GM12873 (cell line): ENCODE measurements at regions not wholly inside any gene's neighbourhood (a gene's known extent, or its start where the extent isn't known, plus 50 kb on each side); places are given as distances from the start of the nearest gene placed in this dataset.

Experiments used
- TF ChIP-seq, protein P1 (sequence below): IDR thresholded peaks from 2 replicates; pipeline ENCODE4 v1.5.1; 2012; ENCODE audit warnings: low read depth, mild to moderate bottlenecking, moderate library complexity, low read length, control low read depth; ENCODE audit not compliant: insufficient read depth; ENCODE audit errors: missing control alignments

GRCh38 chr1:239891621-239892358 lies 199.9 kb upstream of the FMN2 start:
- TF ChIP-seq, protein P1, sequence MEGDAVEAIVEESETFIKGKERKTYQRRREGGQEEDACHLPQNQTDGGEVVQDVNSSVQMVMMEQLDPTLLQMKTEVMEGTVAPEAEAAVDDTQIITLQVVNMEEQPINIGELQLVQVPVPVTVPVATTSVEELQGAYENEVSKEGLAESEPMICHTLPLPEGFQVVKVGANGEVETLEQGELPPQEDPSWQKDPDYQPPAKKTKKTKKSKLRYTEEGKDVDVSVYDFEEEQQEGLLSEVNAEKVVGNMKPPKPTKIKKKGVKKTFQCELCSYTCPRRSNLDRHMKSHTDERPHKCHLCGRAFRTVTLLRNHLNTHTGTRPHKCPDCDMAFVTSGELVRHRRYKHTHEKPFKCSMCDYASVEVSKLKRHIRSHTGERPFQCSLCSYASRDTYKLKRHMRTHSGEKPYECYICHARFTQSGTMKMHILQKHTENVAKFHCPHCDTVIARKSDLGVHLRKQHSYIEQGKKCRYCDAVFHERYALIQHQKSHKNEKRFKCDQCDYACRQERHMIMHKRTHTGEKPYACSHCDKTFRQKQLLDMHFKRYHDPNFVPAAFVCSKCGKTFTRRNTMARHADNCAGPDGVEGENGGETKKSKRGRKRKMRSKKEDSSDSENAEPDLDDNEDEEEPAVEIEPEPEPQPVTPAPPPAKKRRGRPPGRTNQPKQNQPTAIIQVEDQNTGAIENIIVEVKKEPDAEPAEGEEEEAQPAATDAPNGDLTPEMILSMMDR = no peak

DNA sequence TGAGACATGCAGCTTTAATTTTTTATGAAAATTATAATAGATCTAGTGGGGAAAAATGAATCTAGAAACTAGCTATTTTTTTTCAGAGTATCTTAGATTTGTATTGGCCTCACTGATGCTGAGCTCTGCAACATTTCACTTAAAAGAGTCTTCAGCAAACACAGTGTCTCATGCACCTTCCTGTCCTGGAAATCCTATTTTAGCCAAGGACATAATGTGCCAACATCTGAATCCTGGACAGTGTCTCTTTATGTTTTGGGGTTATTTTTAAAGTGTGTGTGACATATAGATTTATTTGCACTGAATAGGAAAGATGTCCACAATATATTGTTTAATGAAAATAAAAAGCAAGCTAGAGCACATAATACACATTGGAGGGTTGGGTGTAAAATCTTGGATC lies 199.1 kb upstream of the FMN2 start:
- TF ChIP-seq, protein P1 = no peak

GRCh38 chr1:239893127-239893731 lies 198.5 kb upstream of the FMN2 start:
- TF ChIP-seq, protein P1 = no peak

- TF ChIP-seq, protein P1 = no peak
These were observed 195.1 kb upstream of the FMN2 start for GRCh38 chr1:239896569-239896968.

DNA sequence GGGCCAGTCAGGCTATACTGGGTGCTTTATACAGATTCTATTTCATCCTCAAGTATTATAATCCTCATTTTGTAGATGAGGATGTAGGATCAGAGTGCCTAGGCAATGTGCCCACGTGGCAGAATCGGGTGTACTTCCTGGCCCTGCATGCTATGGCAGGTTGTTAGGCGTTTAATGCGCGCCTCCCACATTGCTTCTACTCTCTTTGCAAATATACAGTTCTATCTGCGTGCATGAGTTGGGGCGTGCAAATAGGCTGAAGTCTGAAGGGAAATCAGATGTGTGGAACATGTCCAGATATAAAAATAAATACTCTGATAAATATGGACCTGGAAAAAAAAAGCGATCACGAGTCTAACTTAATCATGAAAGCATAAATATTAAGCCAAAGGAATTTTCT lies 194.7 kb upstream of the FMN2 start:
- TF ChIP-seq, protein P1 = no peak

DNA sequence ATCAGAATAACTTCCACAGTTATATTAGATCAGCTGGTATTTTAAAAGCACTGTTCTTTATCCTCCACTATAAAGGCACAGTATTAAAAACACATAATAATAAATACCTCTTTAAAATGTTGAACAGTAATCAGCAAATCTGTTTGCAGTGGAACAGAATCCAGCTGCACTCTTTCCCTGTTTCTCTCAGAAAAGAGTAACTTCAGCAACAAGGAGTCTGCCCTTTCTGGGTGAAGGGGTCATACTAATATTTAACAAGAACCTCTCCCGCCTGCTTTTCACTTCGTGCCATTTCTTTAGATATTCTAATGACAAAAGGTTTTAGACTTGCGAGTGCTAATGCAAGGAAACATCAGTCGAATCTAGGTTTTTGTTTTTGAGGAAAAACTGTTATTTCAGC lies 194.2 kb upstream of the FMN2 start:
- TF ChIP-seq, protein P1 = no peak

DNA sequence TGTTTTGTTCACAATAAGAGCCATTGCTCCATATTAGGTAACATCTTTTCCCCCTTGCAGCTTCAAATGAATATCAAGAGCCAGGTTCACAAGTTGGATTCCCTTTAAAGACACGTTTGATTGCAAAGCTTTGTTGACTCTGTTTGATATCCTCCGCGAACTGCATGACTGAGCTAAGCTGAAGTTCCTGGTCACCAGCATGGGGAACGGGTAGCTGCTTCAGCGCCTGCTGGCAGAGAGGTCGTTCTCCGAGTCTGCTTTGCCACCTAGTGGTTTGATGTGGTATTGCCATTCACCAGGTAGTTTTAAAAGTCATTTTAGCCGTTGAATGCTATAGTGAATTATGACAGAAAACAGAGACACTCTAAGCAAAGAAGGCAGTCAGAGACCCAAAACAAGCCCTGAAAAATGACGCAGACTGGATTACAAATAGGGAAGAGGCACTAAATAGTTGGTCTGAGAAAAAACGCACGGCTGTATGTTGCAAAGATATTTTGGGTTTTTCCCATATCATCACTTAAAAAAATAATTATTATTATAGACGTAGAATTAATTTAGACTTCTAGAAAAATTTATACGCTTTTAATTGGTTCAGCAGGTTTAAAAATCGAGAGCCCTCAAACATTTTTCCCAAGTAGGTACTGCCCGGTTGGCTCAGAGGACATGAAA lies 193.5 kb upstream of the FMN2 start:
- TF ChIP-seq, protein P1 = peak; percentile 94
